OCI-LY3 (cell line): ENCODE measurements at regions not wholly inside any gene's neighbourhood (a gene's known extent, or its start where the extent isn't known, plus 50 kb on each side); places are given as distances from the start of the nearest gene placed in this dataset.
A peak's percentile ranks its signal among the peaks of the same experiment; 100 is the strongest.
"Not testable (repeated sequence)": the region's sequence is repeated elsewhere in the genome, so short reads cannot be mapped to it uniquely, and the experiment has no call there.

Experiments used
- H2AFZ ChIP-seq: fragments of 200-600, 300-600 bp; shearing (Covaris generic); 2 replicates; pipeline ENCODE4 v1.6.0; 2014; ENCODE audit warnings: antibody characterized with exemption, low read depth, low read length
- H3K27ac ChIP-seq: fragments of 200-600, 300-600 bp; sonication (generic); 2 replicates; pipeline ENCODE4 v1.5.1; 2014; ENCODE audit warnings: mild to moderate bottlenecking, low read length, moderate library complexity, mixed read lengths
- H3K27me3 ChIP-seq: fragments of 200-600, 300-600 bp; sonication (generic); 2 replicates; pipeline ENCODE4 v1.6.1; 2014; ENCODE audit warnings: low read depth, low read length, mixed read lengths
- H3K36me3 ChIP-seq: fragments of 200-600, 300-600 bp; sonication (generic); replicated peaks from 2 replicates; pipeline ENCODE3; 2014; ENCODE audit warnings: low read depth, low read length, mixed read lengths
- H3K4me1 ChIP-seq: fragments of 300-600, 200-600 bp; sonication (generic); 2 replicates; pipeline ENCODE4 v1.6.1; 2014; ENCODE audit warnings: low read length, mixed read lengths
- H3K4me2 ChIP-seq: fragments of 200-600, 300-600 bp; sonication (generic); 2 replicates; pipeline ENCODE4 v1.6.1; 2014; ENCODE audit warnings: low read length, mixed read lengths
- H3K4me3 ChIP-seq: fragments of 300-600, 200-600 bp; sonication (generic); 2 replicates; pipeline ENCODE4 v1.5.1; 2014; ENCODE audit warnings: antibody characterized with exemption, mild to moderate bottlenecking, low read length, moderate library complexity
- H3K79me2 ChIP-seq: fragments of 300-600, 200-600 bp; shearing (Covaris generic); 2 replicates; pipeline ENCODE4 v1.6.1; 2014; ENCODE audit warnings: mild to moderate bottlenecking, low read length, mixed read lengths
- H3K9ac ChIP-seq: fragments of 300-600, 200-600 bp; shearing (Covaris generic); 2 replicates; pipeline ENCODE4 v1.6.0; 2014; ENCODE audit warnings: mild to moderate bottlenecking, low read length, moderate library complexity
- H3K9me3 ChIP-seq: fragments of 200-600, 300-600 bp; shearing (Covaris generic); 2 replicates; pipeline ENCODE4 v1.6.1; 2014; ENCODE audit warnings: low read length, mixed read lengths; ENCODE audit not compliant: insufficient read depth
- H4K20me1 ChIP-seq: fragments of 200-600, 300-600 bp; sonication (generic); 2 replicates; pipeline ENCODE4 v1.6.1; 2016; ENCODE audit warnings: low read length, mixed read lengths; ENCODE audit not compliant: insufficient read depth
- EZH2phosphoT487 ChIP-seq: fragments of 200-600 bp; shearing (Covaris generic); IDR thresholded peaks from 2 replicates; pipeline ENCODE4 v1.6.1; 2018; ENCODE audit warnings: antibody characterized with exemption, mixed run types, low read depth
- TF ChIP-seq, protein P1 (sequence below): fragments of 200-600, 300-600 bp; sonication (generic); IDR thresholded peaks from 2 replicates; pipeline ENCODE4 v1.5.1; 2014; ENCODE audit warnings: antibody characterized with exemption, low read length, low read depth

DNA sequence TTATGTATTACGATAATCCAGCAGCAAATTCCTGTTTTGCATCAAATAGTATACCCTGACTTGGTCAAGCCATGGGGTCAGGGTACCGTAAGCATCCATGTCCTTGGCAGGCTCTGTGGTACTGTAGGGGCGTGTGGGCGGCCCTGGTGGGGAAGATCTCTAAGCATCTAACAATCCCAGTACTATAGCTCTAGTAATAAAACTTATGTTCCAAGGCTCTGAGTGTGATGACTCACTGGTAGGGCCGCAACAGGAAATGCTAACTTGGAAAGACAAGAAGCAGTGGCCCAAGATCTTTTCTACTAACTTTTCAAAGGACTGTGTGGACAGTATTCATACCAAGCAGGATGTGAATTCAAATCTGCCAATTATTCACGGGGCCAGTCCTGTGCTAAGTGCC lies 63.8 kb downstream of the CLEC18A start:
- not testable (repeated sequence) for H3K36me3 ChIP-seq, H3K79me2 ChIP-seq, H3K27ac ChIP-seq, H3K4me3 ChIP-seq, H3K4me1 ChIP-seq, H3K9me3 ChIP-seq, H3K4me2 ChIP-seq, H2AFZ ChIP-seq, H4K20me1 ChIP-seq, H3K9ac ChIP-seq, H3K27me3 ChIP-seq

DNA sequence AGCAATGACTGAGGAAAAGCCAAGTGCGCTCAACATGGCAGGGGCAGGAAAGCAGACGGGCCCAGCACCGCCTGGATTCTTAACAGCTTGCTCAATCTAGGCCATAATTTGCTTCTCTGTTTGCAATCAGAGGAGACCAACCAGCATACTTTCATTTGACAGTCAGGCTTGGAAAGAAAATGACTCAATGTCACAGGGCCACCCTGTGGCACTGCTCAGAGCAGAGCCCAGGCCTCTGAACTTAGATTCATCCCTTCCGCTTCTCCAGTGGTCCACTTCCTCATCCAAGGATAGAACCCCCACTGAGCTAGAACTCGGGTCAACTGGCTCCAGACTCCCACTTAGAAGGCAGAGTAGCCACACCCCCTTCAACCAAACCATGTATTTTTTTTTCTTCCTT lies 65.6 kb downstream of the CLEC18A start:
- not testable (repeated sequence) for H3K79me2 ChIP-seq, H3K36me3 ChIP-seq, H3K4me3 ChIP-seq, H3K4me1 ChIP-seq, H3K27me3 ChIP-seq, H3K27ac ChIP-seq, H3K4me2 ChIP-seq, H3K9me3 ChIP-seq, H4K20me1 ChIP-seq, H3K9ac ChIP-seq, H2AFZ ChIP-seq

DNA sequence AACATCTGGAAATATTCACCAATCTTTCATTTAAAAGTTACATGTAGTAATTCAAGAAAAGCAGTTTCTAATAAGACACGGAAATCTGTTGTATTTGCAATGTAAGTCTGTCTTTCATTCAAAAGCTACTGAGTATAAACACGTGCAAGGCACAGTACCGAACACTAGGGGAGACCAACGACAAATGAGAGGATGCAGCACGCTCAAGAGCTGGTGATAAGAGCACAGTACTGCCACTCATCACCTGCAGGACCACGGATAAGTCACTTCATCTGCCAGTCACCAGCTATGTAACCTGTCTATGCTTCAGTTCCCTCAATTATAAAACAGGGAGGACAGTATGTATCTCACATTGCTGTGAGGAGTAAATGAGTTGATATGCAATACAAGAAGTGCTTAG lies 67.1 kb downstream of the CLEC18A start:
- TF ChIP-seq EZH2phosphoT487, result no peak
- TF ChIP-seq, protein P1, sequence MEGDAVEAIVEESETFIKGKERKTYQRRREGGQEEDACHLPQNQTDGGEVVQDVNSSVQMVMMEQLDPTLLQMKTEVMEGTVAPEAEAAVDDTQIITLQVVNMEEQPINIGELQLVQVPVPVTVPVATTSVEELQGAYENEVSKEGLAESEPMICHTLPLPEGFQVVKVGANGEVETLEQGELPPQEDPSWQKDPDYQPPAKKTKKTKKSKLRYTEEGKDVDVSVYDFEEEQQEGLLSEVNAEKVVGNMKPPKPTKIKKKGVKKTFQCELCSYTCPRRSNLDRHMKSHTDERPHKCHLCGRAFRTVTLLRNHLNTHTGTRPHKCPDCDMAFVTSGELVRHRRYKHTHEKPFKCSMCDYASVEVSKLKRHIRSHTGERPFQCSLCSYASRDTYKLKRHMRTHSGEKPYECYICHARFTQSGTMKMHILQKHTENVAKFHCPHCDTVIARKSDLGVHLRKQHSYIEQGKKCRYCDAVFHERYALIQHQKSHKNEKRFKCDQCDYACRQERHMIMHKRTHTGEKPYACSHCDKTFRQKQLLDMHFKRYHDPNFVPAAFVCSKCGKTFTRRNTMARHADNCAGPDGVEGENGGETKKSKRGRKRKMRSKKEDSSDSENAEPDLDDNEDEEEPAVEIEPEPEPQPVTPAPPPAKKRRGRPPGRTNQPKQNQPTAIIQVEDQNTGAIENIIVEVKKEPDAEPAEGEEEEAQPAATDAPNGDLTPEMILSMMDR, result peak; percentile 31
- Histone ChIP-seq H4K20me1 (no peaks in the 10 kb centered on the region), H2AFZ (no peak overlapping the region), H3K27ac (no peak overlapping the region), H3K9me3 (no peaks in the 10 kb centered on the region), H3K9ac (no peak overlapping the region), H3K4me3 (no peak overlapping the region), H3K36me3 (no peaks in the 10 kb centered on the region), H3K4me2 (no peak overlapping the region), H3K27me3 (no peaks in the 10 kb centered on the region), H3K79me2 (no peaks in the 10 kb centered on the region), H3K4me1 (no peaks in the 10 kb centered on the region)

DNA sequence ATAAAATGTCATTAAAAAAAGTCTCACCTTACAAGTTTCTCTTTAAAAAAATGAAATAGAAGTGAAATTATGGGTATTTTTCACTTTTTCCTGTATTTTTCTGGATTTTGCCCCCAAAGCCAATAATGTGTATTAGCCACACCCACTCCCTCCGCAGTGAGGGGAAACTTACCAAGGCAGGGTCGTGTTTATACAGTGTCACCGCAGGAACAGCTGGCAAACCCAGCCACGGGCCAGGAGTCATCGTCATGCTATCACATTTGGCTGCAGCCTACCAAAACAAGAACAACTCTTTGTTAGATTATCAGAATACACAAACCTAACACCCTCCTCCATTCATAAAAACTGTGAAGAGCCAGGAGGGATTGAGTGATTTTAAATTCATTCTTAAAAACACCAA lies 72.1 kb downstream of the CLEC18A start:
- H2AFZ ChIP-seq, H3K79me2 ChIP-seq, H3K4me3 ChIP-seq, H3K9me3 ChIP-seq, H3K36me3 ChIP-seq, H3K27me3 ChIP-seq, H4K20me1 ChIP-seq, H3K4me1 ChIP-seq, H3K4me2 ChIP-seq, H3K27ac ChIP-seq, H3K9ac ChIP-seq: not testable (repeated sequence)

DNA sequence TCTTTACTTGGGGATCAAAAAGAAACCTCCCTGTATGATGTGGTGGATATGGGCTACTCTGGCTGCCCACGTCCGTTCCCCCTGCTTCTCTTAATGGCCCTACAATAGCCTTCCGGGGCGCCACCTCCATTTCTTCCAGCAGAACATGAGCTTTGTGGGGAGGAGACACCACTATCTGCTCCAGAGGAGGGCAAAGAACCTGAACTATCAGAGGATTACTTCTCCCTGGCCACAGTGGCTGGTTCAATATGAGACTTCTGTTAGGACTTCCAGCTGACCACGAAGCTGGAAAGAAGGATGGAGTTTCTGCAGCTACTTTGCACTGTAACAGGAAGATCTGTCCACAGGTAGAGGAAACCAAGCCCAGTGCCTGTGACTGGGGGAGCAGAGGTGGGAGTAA lies 72.8 kb downstream of the CLEC18A start:
- not testable (repeated sequence) for H4K20me1 ChIP-seq, H3K9me3 ChIP-seq, H3K27ac ChIP-seq, H3K4me2 ChIP-seq, H3K27me3 ChIP-seq, H3K4me1 ChIP-seq, H2AFZ ChIP-seq, H3K9ac ChIP-seq, H3K4me3 ChIP-seq, H3K36me3 ChIP-seq, H3K79me2 ChIP-seq

DNA sequence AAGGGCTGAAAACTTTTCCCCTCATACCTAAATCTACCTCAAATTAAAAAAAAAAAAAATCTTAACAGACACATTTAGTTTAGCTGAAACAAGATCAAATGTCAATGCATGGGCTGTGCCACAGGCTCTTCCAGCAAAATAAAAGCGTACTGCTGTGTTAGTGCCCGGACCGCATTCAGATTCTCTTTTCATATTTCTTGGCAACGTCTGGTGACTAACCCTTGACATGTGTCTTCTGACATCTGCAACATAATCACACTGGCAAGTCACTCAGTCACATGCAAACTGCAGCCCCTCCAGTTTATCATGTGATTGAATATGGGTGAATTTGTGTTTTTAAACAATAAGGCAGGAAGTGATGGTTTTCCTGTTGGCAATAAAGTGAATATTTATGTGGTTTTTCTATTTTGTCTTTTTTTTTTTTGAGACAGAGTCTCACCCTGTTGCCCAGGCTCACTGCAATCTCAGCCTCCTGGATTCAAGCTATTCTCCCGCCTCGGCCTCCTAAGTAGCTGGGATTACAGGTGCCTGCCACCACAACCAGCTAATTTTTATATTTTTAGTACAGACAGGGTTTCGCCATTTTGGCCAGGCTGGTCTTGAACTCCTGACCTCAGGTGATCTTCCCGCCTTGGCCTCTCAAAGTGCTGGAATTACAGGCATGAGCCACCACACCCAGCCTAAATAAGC lies 75.2 kb downstream of the CLEC18A start:
- H3K4me3 ChIP-seq, H3K36me3 ChIP-seq, H3K9ac ChIP-seq, H3K9me3 ChIP-seq, H3K27me3 ChIP-seq, H3K79me2 ChIP-seq, H3K27ac ChIP-seq, H3K4me1 ChIP-seq, H4K20me1 ChIP-seq, H3K4me2 ChIP-seq, H2AFZ ChIP-seq: not testable (repeated sequence)

DNA sequence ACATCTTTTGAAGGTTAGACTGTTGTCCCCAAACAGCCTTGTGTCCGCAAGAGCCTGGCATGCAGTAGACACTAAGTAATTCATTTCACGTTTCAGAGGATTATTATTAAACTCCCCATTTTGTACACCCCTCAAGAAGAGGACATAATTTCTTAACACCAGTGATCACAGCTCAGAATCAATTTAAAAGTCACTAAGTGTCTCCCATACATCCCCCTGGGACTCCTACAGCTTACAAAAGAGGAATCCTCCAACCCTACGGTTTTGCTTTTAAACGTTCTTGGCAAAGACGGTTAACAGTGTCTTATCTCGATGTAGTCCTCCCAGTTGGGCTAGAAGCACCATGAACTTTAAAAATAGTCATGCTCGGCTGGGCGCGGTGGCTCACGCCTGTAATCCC lies 81.2 kb upstream of the PDPR start:
- H3K36me3 ChIP-seq, H3K4me1 ChIP-seq, H3K27ac ChIP-seq, H3K9me3 ChIP-seq, H3K27me3 ChIP-seq, H2AFZ ChIP-seq, H3K4me2 ChIP-seq, H3K4me3 ChIP-seq, H4K20me1 ChIP-seq, H3K9ac ChIP-seq, H3K79me2 ChIP-seq: not testable (repeated sequence)

DNA sequence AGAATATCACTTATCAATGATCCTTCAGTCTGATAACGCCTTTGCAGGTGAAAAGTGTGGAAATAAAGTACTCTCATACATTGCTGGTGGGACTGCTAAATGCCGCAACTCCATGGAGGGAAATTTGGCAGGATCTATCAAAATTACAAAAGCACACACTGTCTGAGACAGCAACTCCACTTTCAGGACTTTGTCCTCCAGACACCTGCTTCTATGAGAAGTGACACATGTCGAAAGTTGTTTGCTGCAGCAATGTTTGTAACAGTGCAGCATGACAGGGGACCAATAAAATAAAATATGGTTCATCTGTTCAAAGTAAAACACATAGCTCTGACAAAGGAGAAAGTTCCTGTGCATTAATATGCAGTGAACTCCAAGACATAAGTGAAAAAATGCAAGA lies 76.2 kb upstream of the PDPR start:
- H3K79me2 ChIP-seq, H4K20me1 ChIP-seq: not testable (repeated sequence)

DNA sequence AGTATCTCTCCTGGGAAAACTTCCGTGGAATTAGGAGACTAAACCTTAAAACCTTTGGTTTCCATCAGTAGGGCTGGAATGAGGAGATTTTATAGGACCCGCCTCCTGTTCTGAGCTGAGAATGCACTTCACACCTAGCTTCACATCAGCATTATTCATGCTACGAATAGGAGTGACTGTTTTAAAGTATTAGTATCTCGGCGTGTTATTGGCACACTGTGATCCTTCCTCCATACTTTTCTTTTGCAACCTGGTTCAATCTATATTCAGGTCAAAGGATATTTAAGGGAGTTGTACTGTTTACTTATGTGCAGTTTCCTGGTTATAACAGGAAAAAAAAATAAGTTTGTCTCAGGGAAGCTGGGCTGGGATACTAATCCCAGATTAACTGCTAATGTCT lies 73.6 kb upstream of the PDPR start:
- H3K4me1 ChIP-seq, H3K9ac ChIP-seq, H3K27me3 ChIP-seq, H3K27ac ChIP-seq, H3K36me3 ChIP-seq, H3K9me3 ChIP-seq, H3K79me2 ChIP-seq, H4K20me1 ChIP-seq, H3K4me2 ChIP-seq, H3K4me3 ChIP-seq, H2AFZ ChIP-seq: not testable (repeated sequence)

More for the DNA sequence above, 76.2 kb upstream of the PDPR start:
- not testable (repeated sequence) for H3K27me3 ChIP-seq, H3K4me1 ChIP-seq, H3K36me3 ChIP-seq, H2AFZ ChIP-seq, H3K4me2 ChIP-seq, H3K9ac ChIP-seq, H3K27ac ChIP-seq, H3K4me3 ChIP-seq, H3K9me3 ChIP-seq
